Choroid plexus epithelial cell (primary cell): ENCODE measurements at regions not wholly inside any gene's neighbourhood (a gene's known extent, or its start where the extent isn't known, plus 50 kb on each side); places are given as distances from the start of the nearest gene placed in this dataset.
A peak's percentile ranks its signal among the peaks of the same experiment; 100 is the strongest.

Experiments used
- DNase-seq: peaks from one replicate; pipeline ENCODE4 v3.0.0-alpha.2; 2010; ENCODE audit warnings: low read depth
- H3K4me3 ChIP-seq: 2 replicates; pipeline ENCODE4 v1.5.1; 2011; ENCODE audit warnings: low read depth, mild to moderate bottlenecking, control low read depth, low read length, moderate library complexity
- TF ChIP-seq, protein P1 (sequence below): conservative IDR thresholded peaks from 2 replicates; pipeline ENCODE4 v1.5.1; 2011; ENCODE audit warnings: low read depth, mild to moderate bottlenecking, control low read depth, inconsistent platforms, low read length, moderate library complexity

GRCh38 chr3:83948771-83949170 lies 1010.0 kb upstream of the CADM2 start:
- no peak overlapping the region for H3K4me3 ChIP-seq
- TF ChIP-seq, protein P1, sequence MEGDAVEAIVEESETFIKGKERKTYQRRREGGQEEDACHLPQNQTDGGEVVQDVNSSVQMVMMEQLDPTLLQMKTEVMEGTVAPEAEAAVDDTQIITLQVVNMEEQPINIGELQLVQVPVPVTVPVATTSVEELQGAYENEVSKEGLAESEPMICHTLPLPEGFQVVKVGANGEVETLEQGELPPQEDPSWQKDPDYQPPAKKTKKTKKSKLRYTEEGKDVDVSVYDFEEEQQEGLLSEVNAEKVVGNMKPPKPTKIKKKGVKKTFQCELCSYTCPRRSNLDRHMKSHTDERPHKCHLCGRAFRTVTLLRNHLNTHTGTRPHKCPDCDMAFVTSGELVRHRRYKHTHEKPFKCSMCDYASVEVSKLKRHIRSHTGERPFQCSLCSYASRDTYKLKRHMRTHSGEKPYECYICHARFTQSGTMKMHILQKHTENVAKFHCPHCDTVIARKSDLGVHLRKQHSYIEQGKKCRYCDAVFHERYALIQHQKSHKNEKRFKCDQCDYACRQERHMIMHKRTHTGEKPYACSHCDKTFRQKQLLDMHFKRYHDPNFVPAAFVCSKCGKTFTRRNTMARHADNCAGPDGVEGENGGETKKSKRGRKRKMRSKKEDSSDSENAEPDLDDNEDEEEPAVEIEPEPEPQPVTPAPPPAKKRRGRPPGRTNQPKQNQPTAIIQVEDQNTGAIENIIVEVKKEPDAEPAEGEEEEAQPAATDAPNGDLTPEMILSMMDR, result no peak
- DNase-seq, result no peak

DNA sequence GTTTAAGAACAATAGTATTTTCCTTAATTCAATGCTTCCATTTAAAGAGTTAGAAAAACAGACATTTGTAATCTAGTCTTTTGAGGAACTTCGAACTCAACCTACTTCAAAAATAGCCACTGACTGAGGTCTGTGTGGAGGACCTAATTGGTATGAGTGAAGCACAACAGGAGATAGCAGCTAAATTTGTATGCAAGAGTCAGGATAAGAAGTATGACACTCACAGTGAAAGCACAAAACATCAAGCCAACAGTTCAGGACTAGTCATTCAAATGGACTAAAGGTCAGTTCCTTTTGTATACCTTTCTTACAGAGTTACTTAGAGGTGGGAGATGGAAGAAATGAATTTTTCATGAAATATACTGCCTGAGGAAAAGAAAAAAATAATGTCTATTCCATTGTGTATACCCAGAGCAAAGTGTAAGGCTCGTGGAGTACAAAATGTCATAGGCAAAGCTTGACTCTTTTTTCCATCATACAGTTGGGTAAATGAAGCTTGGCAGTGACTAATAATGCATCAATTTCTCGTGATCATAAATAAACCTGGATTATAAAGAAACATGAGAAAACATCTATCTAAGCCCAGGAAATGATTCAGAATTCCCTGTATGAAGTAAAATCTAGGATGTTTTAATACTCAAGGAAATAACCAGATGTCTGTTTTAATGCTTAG lies 1005.2 kb upstream of the CADM2 start:
- TF ChIP-seq, protein P1, result no peak
- no peak overlapping the region for H3K4me3 ChIP-seq
- peak; percentile 20 for DNase-seq

- TF ChIP-seq, protein P1, result no peak
- no peak overlapping the region for H3K4me3 ChIP-seq
- DNase-seq, result no peak
Observed at GRCh38 chr3:83956431-83956830, 1002.4 kb upstream of the CADM2 start.

- peak overlapping the region; percentile 36 for H3K4me3 ChIP-seq
- TF ChIP-seq, protein P1, result peak; percentile 58
- peak; percentile 61 for DNase-seq
Observed at GRCh38 chr3:83968356-83968755, 990.4 kb upstream of the CADM2 start.

- no peak for DNase-seq
- TF ChIP-seq, protein P1, result no peak
- H3K4me3 ChIP-seq, result no peak overlapping the region
Observed at GRCh38 chr3:83971666-83972065, 987.1 kb upstream of the CADM2 start.

GRCh38 chr3:84008623-84009022 lies 950.2 kb upstream of the CADM2 start:
- no peak overlapping the region for H3K4me3 ChIP-seq
- no peak for DNase-seq
- TF ChIP-seq, protein P1, result no peak

GRCh38 chr3:84023842-84024241 lies 934.9 kb upstream of the CADM2 start:
- TF ChIP-seq, protein P1, result no peak
- H3K4me3 ChIP-seq, result no peak overlapping the region
- no peak for DNase-seq
